ENCODE measurements at regions not wholly inside any gene's neighbourhood (a gene's known extent, or its start where the extent isn't known, plus 50 kb on each side); places are given as distances from the start of the nearest gene placed in this dataset.

- no peak for TF ChIP-seq CTCF (IDR thresholded peaks at IDR 0.05)
- TF ChIP-seq POLR2A (IDR thresholded peaks at IDR 0.05) = no peak
These were observed 73.2 kb upstream of the PIP5K1B start for GRCh38 chr9:68631811-68632210.

Data from testis (tissue), 2 donors.